Uterus (tissue), 3 donors: ENCODE measurements at regions not wholly inside any gene's neighbourhood (a gene's known extent, or its start where the extent isn't known, plus 50 kb on each side); places are given as distances from the start of the nearest gene placed in this dataset.

Source experiments
- DNase-seq, 2 donors: peaks; one replicate each; pipeline ENCODE4 v3.0.0-alpha.2; 2019 to 2020
- H3K27ac ChIP-seq, 2 donors: fragments of 200-600 bp; sonication (generic); 1 replicate in 1 of 2; 2 replicates in 1 of 2; pipeline ENCODE4 v1.5.1; 2016 to 2018
- H3K27me3 ChIP-seq, 2 donors: fragments of 200-600 bp; sonication (generic); one replicate each; pipeline ENCODE4 v1.5.1; 2018 to 2019; ENCODE audit warnings: control low read depth in 1 of 2
- H3K36me3 ChIP-seq, 2 donors: fragments of 200-600 bp; sonication (generic); one replicate each; pipeline ENCODE4 v1.5.1; 2019; ENCODE audit warnings: control low read depth in 1 of 2
- H3K4me1 ChIP-seq, 2 donors: fragments of 200-600 bp; sonication (generic); one replicate each; pipeline ENCODE4 v1.5.1; 2018 to 2019; ENCODE audit warnings: control low read depth in 1 of 2
- H3K4me3 ChIP-seq, 2 donors: fragments of 200-600 bp; sonication (generic); 1 replicate in 1 of 2; 2 replicates in 1 of 2; pipeline ENCODE4 v1.5.1; 2018 to 2019; ENCODE audit warnings: mild to moderate bottlenecking in 1 of 2
- H3K9me3 ChIP-seq, 2 donors: fragments of 200-600 bp; sonication (generic); one replicate each; pipeline ENCODE4 v1.5.1; 2019; ENCODE audit warnings: control low read depth in 1 of 2
- CTCF ChIP-seq, 4 experiments: fragments of 200-600 bp in 2 of 4; fragments of 450-650 bp in 2 of 4; sonication (generic) in 2 of 4; IDR thresholded peaks; one replicate each; pipeline ENCODE4 v1.5.1; 2016 to 2019; ENCODE audit warnings: antibody characterized with exemption in 4 of 4, mild to moderate bottlenecking in 2 of 4, moderate library complexity in 1 of 4
- POLR2A ChIP-seq, 2 donors: fragments of 450-650 bp; IDR thresholded peaks; one replicate each; pipeline ENCODE4 v1.6.1; 2016; ENCODE audit warnings: antibody characterized with exemption in 2 of 2, mild to moderate bottlenecking in 1 of 2, moderate library complexity in 1 of 2
- intact Hi-C: fragments of 100-400 bp; cut with DNase I; formaldehyde crosslinking; loops from one replicate; pipeline ENCODE4 v1.15.1; 2023; ENCODE audit warnings: low total_unique reads
- donor health status: DM: yes; HTN: yes; CAD: no.

- H3K27ac ChIP-seq = no peak overlapping the region
- no peaks in the 10 kb centered on the region for H3K9me3 ChIP-seq
- H3K36me3 ChIP-seq = no peaks in the 10 kb centered on the region
- no peaks in the 10 kb centered on the region for H3K4me1 ChIP-seq
- TF ChIP-seq POLR2A (IDR thresholded peaks at IDR 0.05) (no peak), CTCF (IDR thresholded peaks at IDR 0.05) (no peak)
- H3K4me3 ChIP-seq = no peak overlapping the region
- intact Hi-C loops = no loop called here
- no peak for DNase-seq
- no peaks in the 10 kb centered on the region for H3K27me3 ChIP-seq
Observed at GRCh38 chr7:34449765-34450164, 208.3 kb upstream of the NPSR1 start.

- intact Hi-C loops = no loop called here
- Histone ChIP-seq H3K9me3 (no peaks in the 10 kb centered on the region), H3K4me3 (no peak overlapping the region), H3K36me3 (no peaks in the 10 kb centered on the region), H3K27ac (no peak overlapping the region), H3K27me3 (peaks cover 0 to 5% of the 10 kb centered on the region in 2 donors), H3K4me1 (no peaks in the 10 kb centered on the region)
- no peak for DNase-seq
- TF ChIP-seq CTCF (IDR thresholded peaks at IDR 0.05) (no peak), POLR2A (IDR thresholded peaks at IDR 0.05) (no peak)
Observed at GRCh38 chr7:34451183-34451582, 206.8 kb upstream of the NPSR1 start.

GRCh38 chr7:34451923-34452322 lies 206.1 kb upstream of the NPSR1 start:
- DNase-seq = no peak
- Histone ChIP-seq H3K4me3 (no peak overlapping the region), H3K4me1 (no peaks in the 10 kb centered on the region), H3K36me3 (no peaks in the 10 kb centered on the region), H3K27me3 (peaks cover 0 to 6% of the 10 kb centered on the region in 2 donors), H3K27ac (no peak overlapping the region), H3K9me3 (no peaks in the 10 kb centered on the region)
- TF ChIP-seq POLR2A (IDR thresholded peaks at IDR 0.05) = no peak
- TF ChIP-seq CTCF (IDR thresholded peaks at IDR 0.05) = no peak
- intact Hi-C loops = no loop called here

GRCh38 chr7:34452363-34452762 lies 205.7 kb upstream of the NPSR1 start:
- no peaks in the 10 kb centered on the region for H3K4me1 ChIP-seq
- peaks cover 0 to 6% of the 10 kb centered on the region in 2 donors for H3K27me3 ChIP-seq
- H3K9me3 ChIP-seq = no peaks in the 10 kb centered on the region
- no peaks in the 10 kb centered on the region for H3K36me3 ChIP-seq
- TF ChIP-seq POLR2A (IDR thresholded peaks at IDR 0.05) (no peak), CTCF (IDR thresholded peaks at IDR 0.05) (no peak)
- no peak for DNase-seq
- intact Hi-C loops = no loop called here
- no peak overlapping the region for H3K4me3 ChIP-seq
- H3K27ac ChIP-seq = no peak overlapping the region

GRCh38 chr7:34453150-34453549 lies 204.9 kb upstream of the NPSR1 start:
- Histone ChIP-seq H3K4me1 (no peaks in the 10 kb centered on the region), H3K27ac (no peak overlapping the region), H3K4me3 (no peak overlapping the region), H3K27me3 (peaks cover 0 to 6% of the 10 kb centered on the region in 2 donors), H3K36me3 (no peaks in the 10 kb centered on the region), H3K9me3 (no peaks in the 10 kb centered on the region)
- intact Hi-C loops = no loop called here
- TF ChIP-seq CTCF (IDR thresholded peaks at IDR 0.05) (no peak), POLR2A (IDR thresholded peaks at IDR 0.05) (no peak)
- DNase-seq = no peak
